ENCODE measurements at regions not wholly inside any gene's neighbourhood (a gene's known extent, or its start where the extent isn't known, plus 50 kb on each side); places are given as distances from the start of the nearest gene placed in this dataset.

DNA sequence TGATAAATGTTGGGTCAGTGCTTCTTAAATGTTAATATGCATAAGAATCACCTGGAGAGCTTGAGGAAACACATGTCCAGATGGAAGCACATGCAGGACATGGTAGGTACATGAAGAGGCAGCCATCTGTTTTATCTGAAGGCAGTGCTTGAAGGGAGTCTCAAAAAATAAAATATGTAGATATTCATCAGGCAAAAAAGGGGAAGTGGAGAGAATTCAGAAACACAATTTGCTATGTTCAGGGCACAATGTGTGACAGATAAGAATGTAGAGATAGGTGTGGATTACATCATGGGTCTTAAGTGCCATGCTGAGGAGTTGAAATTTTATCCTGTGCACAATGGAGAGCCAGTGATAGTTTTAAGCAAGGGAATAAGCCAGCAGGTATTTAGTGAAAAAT lies 59.6 kb upstream of the CASK start:
- TF ChIP-seq, protein P1, sequence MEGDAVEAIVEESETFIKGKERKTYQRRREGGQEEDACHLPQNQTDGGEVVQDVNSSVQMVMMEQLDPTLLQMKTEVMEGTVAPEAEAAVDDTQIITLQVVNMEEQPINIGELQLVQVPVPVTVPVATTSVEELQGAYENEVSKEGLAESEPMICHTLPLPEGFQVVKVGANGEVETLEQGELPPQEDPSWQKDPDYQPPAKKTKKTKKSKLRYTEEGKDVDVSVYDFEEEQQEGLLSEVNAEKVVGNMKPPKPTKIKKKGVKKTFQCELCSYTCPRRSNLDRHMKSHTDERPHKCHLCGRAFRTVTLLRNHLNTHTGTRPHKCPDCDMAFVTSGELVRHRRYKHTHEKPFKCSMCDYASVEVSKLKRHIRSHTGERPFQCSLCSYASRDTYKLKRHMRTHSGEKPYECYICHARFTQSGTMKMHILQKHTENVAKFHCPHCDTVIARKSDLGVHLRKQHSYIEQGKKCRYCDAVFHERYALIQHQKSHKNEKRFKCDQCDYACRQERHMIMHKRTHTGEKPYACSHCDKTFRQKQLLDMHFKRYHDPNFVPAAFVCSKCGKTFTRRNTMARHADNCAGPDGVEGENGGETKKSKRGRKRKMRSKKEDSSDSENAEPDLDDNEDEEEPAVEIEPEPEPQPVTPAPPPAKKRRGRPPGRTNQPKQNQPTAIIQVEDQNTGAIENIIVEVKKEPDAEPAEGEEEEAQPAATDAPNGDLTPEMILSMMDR (IDR thresholded peaks at IDR 0.05) = no peak
- TF ChIP-seq POLR2A (IDR thresholded peaks at IDR 0.05) = no peak
